SU-DHL-6 (cell line): ENCODE measurements at regions not wholly inside any gene's neighbourhood (a gene's known extent, or its start where the extent isn't known, plus 50 kb on each side); places are given as distances from the start of the nearest gene placed in this dataset.

Experiments
- EZH2phosphoT487 ChIP-seq: fragments of 200-600 bp; sonication (generic), shearing (Covaris generic); conservative IDR thresholded peaks from 2 replicates; pipeline ENCODE4 v1.6.1; 2018; ENCODE audit warnings: mild to moderate bottlenecking, antibody characterized with exemption, low read length, moderate library complexity, mixed read lengths
- TF ChIP-seq, protein P1 (sequence below): fragments of 200-600 bp; sonication (generic); IDR thresholded peaks from one replicate; pipeline ENCODE4 v1.5.1; 2017; ENCODE audit warnings: antibody characterized with exemption, mild to moderate bottlenecking, low read length, moderate library complexity; ENCODE audit not compliant: insufficient read depth, poor library complexity, severe bottlenecking

DNA sequence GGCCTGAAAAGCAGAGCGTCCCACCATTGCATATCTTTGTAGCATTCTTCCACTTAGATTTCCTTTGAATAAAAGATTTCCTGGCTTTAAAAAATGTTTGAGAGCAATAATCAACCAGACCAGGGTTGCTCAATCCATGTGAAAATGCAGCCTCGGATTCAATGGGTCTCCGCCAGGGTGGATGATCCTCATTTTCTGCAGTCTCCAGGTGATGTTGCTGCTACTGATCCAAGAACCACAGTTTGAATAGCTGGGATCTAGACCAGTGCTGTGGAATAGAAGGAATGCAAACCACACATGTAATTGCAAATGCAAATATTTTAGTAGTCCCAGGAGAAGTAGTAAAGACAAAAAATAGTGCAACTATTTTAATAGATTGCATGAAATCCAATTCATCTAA, 317.6 kb downstream of the IRX1 start:
- TF ChIP-seq, protein P1, sequence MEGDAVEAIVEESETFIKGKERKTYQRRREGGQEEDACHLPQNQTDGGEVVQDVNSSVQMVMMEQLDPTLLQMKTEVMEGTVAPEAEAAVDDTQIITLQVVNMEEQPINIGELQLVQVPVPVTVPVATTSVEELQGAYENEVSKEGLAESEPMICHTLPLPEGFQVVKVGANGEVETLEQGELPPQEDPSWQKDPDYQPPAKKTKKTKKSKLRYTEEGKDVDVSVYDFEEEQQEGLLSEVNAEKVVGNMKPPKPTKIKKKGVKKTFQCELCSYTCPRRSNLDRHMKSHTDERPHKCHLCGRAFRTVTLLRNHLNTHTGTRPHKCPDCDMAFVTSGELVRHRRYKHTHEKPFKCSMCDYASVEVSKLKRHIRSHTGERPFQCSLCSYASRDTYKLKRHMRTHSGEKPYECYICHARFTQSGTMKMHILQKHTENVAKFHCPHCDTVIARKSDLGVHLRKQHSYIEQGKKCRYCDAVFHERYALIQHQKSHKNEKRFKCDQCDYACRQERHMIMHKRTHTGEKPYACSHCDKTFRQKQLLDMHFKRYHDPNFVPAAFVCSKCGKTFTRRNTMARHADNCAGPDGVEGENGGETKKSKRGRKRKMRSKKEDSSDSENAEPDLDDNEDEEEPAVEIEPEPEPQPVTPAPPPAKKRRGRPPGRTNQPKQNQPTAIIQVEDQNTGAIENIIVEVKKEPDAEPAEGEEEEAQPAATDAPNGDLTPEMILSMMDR = no peak
- no peak for TF ChIP-seq EZH2phosphoT487
